Esophagus muscularis mucosa (tissue), 3 donors: ENCODE measurements at regions not wholly inside any gene's neighbourhood (a gene's known extent, or its start where the extent isn't known, plus 50 kb on each side); places are given as distances from the start of the nearest gene placed in this dataset.

Experiments used
- POLR2A ChIP-seq: fragments of 450-650 bp; IDR thresholded peaks from one replicate; pipeline ENCODE4 v1.6.1; 2017; ENCODE audit warnings: antibody characterized with exemption, moderate library complexity, mild to moderate bottlenecking, low read depth
- TF ChIP-seq, protein P1 (sequence below), 3 experiments: fragments of 200-600 bp in 2 of 3; fragments of 450-650 bp in 1 of 3; sonication (generic) in 2 of 3; IDR thresholded peaks; one replicate each; pipeline ENCODE4 v1.5.1; 2017 to 2019; ENCODE audit warnings: antibody characterized with exemption in 3 of 3, mild to moderate bottlenecking in 2 of 3, moderate library complexity in 1 of 3

DNA sequence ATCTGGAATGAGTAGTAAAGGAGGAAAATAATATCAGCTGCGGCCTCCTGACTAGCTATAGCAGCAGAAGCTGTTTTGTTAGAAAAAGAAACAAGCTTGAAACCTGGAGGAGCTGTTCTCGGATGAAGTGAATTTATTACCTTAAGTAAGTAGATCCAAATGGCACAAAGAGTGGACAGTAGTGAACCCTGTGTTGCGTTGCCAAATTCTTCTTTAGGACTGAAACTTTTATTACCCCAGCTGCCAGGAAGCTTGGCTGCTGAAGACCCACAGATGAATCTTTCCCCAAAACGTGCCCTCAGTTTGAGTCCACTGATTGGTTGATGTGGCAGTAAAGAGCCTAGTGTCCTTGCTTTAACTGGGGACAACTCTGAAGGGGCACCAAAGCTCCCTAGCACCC is 366.8 kb upstream of the GBE1 start:
- TF ChIP-seq POLR2A: no peak
- TF ChIP-seq, protein P1, sequence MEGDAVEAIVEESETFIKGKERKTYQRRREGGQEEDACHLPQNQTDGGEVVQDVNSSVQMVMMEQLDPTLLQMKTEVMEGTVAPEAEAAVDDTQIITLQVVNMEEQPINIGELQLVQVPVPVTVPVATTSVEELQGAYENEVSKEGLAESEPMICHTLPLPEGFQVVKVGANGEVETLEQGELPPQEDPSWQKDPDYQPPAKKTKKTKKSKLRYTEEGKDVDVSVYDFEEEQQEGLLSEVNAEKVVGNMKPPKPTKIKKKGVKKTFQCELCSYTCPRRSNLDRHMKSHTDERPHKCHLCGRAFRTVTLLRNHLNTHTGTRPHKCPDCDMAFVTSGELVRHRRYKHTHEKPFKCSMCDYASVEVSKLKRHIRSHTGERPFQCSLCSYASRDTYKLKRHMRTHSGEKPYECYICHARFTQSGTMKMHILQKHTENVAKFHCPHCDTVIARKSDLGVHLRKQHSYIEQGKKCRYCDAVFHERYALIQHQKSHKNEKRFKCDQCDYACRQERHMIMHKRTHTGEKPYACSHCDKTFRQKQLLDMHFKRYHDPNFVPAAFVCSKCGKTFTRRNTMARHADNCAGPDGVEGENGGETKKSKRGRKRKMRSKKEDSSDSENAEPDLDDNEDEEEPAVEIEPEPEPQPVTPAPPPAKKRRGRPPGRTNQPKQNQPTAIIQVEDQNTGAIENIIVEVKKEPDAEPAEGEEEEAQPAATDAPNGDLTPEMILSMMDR (IDR thresholded peaks at IDR 0.05): no peak
